Transverse colon (tissue), 3 donors: ENCODE measurements at regions not wholly inside any gene's neighbourhood (a gene's known extent, or its start where the extent isn't known, plus 50 kb on each side); places are given as distances from the start of the nearest gene placed in this dataset.

Experiments used
- CTCF ChIP-seq, 5 experiments: fragments of 200-600 bp in 3 of 5; fragments of 450-650 bp in 2 of 5; sonication (generic) in 3 of 5; IDR thresholded peaks; 1 replicate in 2 of 5; 2 replicates in 3 of 5; pipeline ENCODE4 v1.5.1; 2016 to 2017; ENCODE audit warnings: antibody characterized with exemption in 5 of 5, inconsistent platforms in 3 of 5, mild to moderate bottlenecking in 2 of 5, moderate library complexity in 1 of 5
- POLR2A ChIP-seq: fragments of 450-650 bp; IDR thresholded peaks from one replicate; pipeline ENCODE4 v1.6.1; 2016; ENCODE audit warnings: antibody characterized with exemption, mild to moderate bottlenecking, moderate library complexity

GRCh38 chr12:92612611-92613010 lies 90.2 kb upstream of the PLEKHG7 start:
- no peak for TF ChIP-seq POLR2A
- TF ChIP-seq CTCF (IDR thresholded peaks at IDR 0.05) = no peak
